H9 (cell line): ENCODE measurements at regions not wholly inside any gene's neighbourhood (a gene's known extent, or its start where the extent isn't known, plus 50 kb on each side); places are given as distances from the start of the nearest gene placed in this dataset.

Experiments
- DNase-seq: peaks from one replicate; pipeline ENCODE4 v3.0.0-alpha.2; 2017
- H2AFZ ChIP-seq: one replicate; pipeline ENCODE4 v1.6.1; 2013; ENCODE audit warnings: mild to moderate bottlenecking, low read length, control low read depth, moderate library complexity
- H2AK5ac ChIP-seq: 2 replicates; pipeline ENCODE4 v1.6.1; 2013; ENCODE audit warnings: low read length, control low read depth, mixed read lengths; ENCODE audit not compliant: insufficient read length
- H2BK120ac ChIP-seq: one replicate; pipeline ENCODE4 v1.6.1; 2013; ENCODE audit warnings: low read depth, mild to moderate bottlenecking, low read length, control low read depth, inconsistent platforms; ENCODE audit not compliant: poor library complexity, severe bottlenecking
- H2BK12ac ChIP-seq: 2 replicates; pipeline ENCODE4 v1.6.1; 2013; ENCODE audit warnings: low read length, control low read depth, mixed read lengths, low read depth; ENCODE audit not compliant: insufficient read length
- H2BK15ac ChIP-seq: 2 replicates; pipeline ENCODE4 v1.6.1; 2013; ENCODE audit warnings: low read depth, low read length, control low read depth
- H2BK20ac ChIP-seq: one replicate; pipeline ENCODE4 v1.6.1; 2013; ENCODE audit warnings: low read depth, mild to moderate bottlenecking, low read length, control low read depth, inconsistent platforms; ENCODE audit not compliant: poor library complexity, severe bottlenecking
- H2BK5ac ChIP-seq: 2 replicates; pipeline ENCODE4 v1.6.1; 2013; ENCODE audit warnings: low read length, control low read depth, mixed read lengths; ENCODE audit not compliant: insufficient read length
- H3K14ac ChIP-seq: 2 replicates; pipeline ENCODE4 v1.6.1; 2013; ENCODE audit warnings: low read length, control low read depth; ENCODE audit not compliant: insufficient read depth
- H3K18ac ChIP-seq: 2 replicates; pipeline ENCODE4 v1.6.1; 2013; ENCODE audit warnings: low read depth, mild to moderate bottlenecking, mixed read lengths, low read length, control low read depth; ENCODE audit not compliant: insufficient read length
- H3K23ac ChIP-seq: 2 replicates; pipeline ENCODE4 v1.6.1; 2013; ENCODE audit warnings: low read length, control low read depth, mixed read lengths, low read depth; ENCODE audit not compliant: insufficient read length
- H3K23me2 ChIP-seq: 2 replicates; pipeline ENCODE4 v1.6.1; 2013; ENCODE audit warnings: low read depth, mild to moderate bottlenecking, mixed read lengths, low read length, control low read depth; ENCODE audit not compliant: insufficient read length, poor library complexity, severe bottlenecking
- H3K27ac ChIP-seq: 2 replicates; pipeline ENCODE4 v1.5.1; 2013; ENCODE audit warnings: low read length, control low read depth, mixed read lengths, low read depth; ENCODE audit not compliant: insufficient read length
- H3K27me3 ChIP-seq: 2 replicates; pipeline ENCODE4 v1.6.1; 2013; ENCODE audit warnings: low read length, control low read depth, inconsistent platforms; ENCODE audit not compliant: insufficient read depth
- H3K4ac ChIP-seq: 2 replicates; pipeline ENCODE4 v1.6.1; 2013; ENCODE audit warnings: low read depth, mild to moderate bottlenecking, control low read depth, inconsistent platforms, low read length, moderate library complexity
- H3K4me1 ChIP-seq: 2 replicates; pipeline ENCODE4 v1.6.1; 2013; ENCODE audit warnings: low read length, control low read depth, inconsistent platforms; ENCODE audit not compliant: insufficient read depth
- H3K4me2 ChIP-seq: 2 replicates; pipeline ENCODE4 v1.6.1; 2013; ENCODE audit warnings: low read length, control low read depth, mixed read lengths; ENCODE audit not compliant: insufficient read length, insufficient read depth
- H3K56ac ChIP-seq: 2 replicates; pipeline ENCODE4 v1.6.1; 2013; ENCODE audit warnings: low read depth, mild to moderate bottlenecking, mixed read lengths, low read length, control low read depth; ENCODE audit not compliant: insufficient read length
- H3K79me1 ChIP-seq: 2 replicates; pipeline ENCODE4 v1.6.1; 2013; ENCODE audit warnings: low read depth, mild to moderate bottlenecking, moderate library complexity, low read length, control low read depth, inconsistent platforms; ENCODE audit not compliant: insufficient read depth, poor library complexity, severe bottlenecking
- H3K79me2 ChIP-seq: 2 replicates; pipeline ENCODE4 v1.6.1; 2013; ENCODE audit warnings: low read length, control low read depth, inconsistent platforms; ENCODE audit not compliant: insufficient read depth
- H3K9ac ChIP-seq: 2 replicates; pipeline ENCODE4 v1.6.1; 2013; ENCODE audit warnings: low read length, control low read depth, mixed read lengths; ENCODE audit not compliant: insufficient read length; ENCODE audit errors: extremely low read depth
- H3K9me3 ChIP-seq: one replicate; pipeline ENCODE4 v1.6.1; 2013; ENCODE audit warnings: low read depth, low read length, inconsistent platforms; ENCODE audit not compliant: control insufficient read depth
- H3T11ph ChIP-seq: one replicate; pipeline ENCODE4 v1.6.1; 2013; ENCODE audit warnings: mild to moderate bottlenecking, low read length, control low read depth, inconsistent platforms
- H4K20me1 ChIP-seq: one replicate; pipeline ENCODE4 v1.6.1; 2013; ENCODE audit not compliant: control insufficient read depth, insufficient read length, insufficient read depth
- H4K5ac ChIP-seq: 2 replicates; pipeline ENCODE4 v1.6.1; 2013; ENCODE audit warnings: low read depth, mild to moderate bottlenecking, mixed read lengths, low read length, control low read depth; ENCODE audit not compliant: insufficient read length
- H4K8ac ChIP-seq: replicated peaks from 2 replicates; pipeline ENCODE4 v1.6.1; 2013; ENCODE audit warnings: low read length, control low read depth, mixed read lengths, low read depth; ENCODE audit not compliant: insufficient read length
- H4K91ac ChIP-seq: 2 replicates; pipeline ENCODE4 v1.6.1; 2013; ENCODE audit warnings: low read depth, mild to moderate bottlenecking, moderate library complexity, mixed read lengths, low read length, control low read depth; ENCODE audit not compliant: insufficient read length
- H3K27ac Mint-ChIP-seq, 3 experiments: 2 replicates in 2 of 3; 3 replicates in 1 of 3; pipeline ENCODE4 v1.8.0; 2020 to 2021; ENCODE audit warnings: mixed read lengths in 3 of 3, mild to moderate bottlenecking in 1 of 3, moderate library complexity in 1 of 3
- H3K27me3 Mint-ChIP-seq: 2 replicates; pipeline ENCODE4 v1.8.0; 2021; ENCODE audit warnings: low read depth, mild to moderate bottlenecking, moderate library complexity, mixed read lengths
- H3K36me3 Mint-ChIP-seq, 3 experiments: 2 replicates in 2 of 3; 3 replicates in 1 of 3; pipeline ENCODE4 v1.8.0; 2020 to 2021; ENCODE audit warnings: low read depth in 3 of 3, mixed read lengths in 3 of 3; ENCODE audit not compliant: insufficient read depth in 1 of 3
- H3K4me1 Mint-ChIP-seq, 2 experiments: 2 replicates each; pipeline ENCODE4 v1.8.0; 2020; ENCODE audit warnings: mixed read lengths in 2 of 2
- H3K4me3 Mint-ChIP-seq, 2 experiments: 2 replicates in 1 of 2; 3 replicates in 1 of 2; pipeline ENCODE4 v1.8.0; 2020 to 2021; ENCODE audit warnings: mild to moderate bottlenecking in 2 of 2, mixed read lengths in 2 of 2, moderate library complexity in 1 of 2
- H3K9me3 Mint-ChIP-seq, 2 experiments: 2 replicates in 1 of 2; 3 replicates in 1 of 2; pipeline ENCODE4 v1.8.0; 2020; ENCODE audit warnings: mild to moderate bottlenecking in 2 of 2, mixed read lengths in 2 of 2, moderate library complexity in 1 of 2
- WGBS: extraction: QIAGEN DNeasy Blood & Tissue Kit; methylation state at CpG from one replicate; pipeline ENCODE4 v1.1.7; 2013; ENCODE audit warnings: missing lambda C conversion rate, low lambda C conversion rate, mixed read lengths; ENCODE audit not compliant: insufficient read length; ENCODE audit errors: extremely low coverage; 5-methylcytosine and 5-hydroxymethylcytosine counted together
- TF ChIP-seq, protein P1 (sequence below): fragments of 200-600 bp; sonication (generic); conservative IDR thresholded peaks from 3 replicates; pipeline ENCODE4 v1.8.0; 2021; ENCODE audit warnings: antibody characterized with exemption, mild to moderate bottlenecking

DNA sequence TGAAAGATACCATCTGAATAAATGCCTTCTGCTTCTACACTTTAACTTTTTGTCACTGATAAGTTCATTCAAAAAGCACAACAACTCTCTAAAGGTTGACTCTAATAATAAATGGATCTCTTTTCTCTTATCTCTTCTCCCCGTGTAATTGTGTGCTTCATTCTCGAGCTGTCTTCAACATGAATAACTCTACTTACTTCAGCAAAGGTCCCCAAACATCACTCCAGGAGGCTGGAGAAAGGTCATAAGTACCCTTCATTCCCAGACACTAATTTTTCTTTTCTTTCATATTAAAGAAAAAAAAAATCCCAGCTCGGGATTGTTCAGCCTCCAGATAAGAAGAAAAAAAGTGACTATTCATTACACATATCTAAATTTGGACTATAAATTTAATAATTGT is 222.2 kb downstream of the FOXO1 start:
- peaks cover 15 to 16% of the 10 kb centered on the region in 2 experiments; a peak in 3 of 4 replicates for H3K4me1 Mint-ChIP-seq
- H4K91ac ChIP-seq = no peak overlapping the region
- H3K4me1 ChIP-seq = no peaks in the 10 kb centered on the region
- H3K23me2 ChIP-seq = no peaks in the 10 kb centered on the region
- no peak overlapping the region for H3K23ac ChIP-seq
- no peak overlapping the region for H3K27ac Mint-ChIP-seq
- peaks cover 6 to 10% of the 10 kb centered on the region in 2 experiments; a peak in 3 of 5 replicates for H3K9me3 Mint-ChIP-seq
- no peak overlapping the region for H3K4me2 ChIP-seq
- H3K56ac ChIP-seq = no peak overlapping the region
- H2AFZ ChIP-seq = no peak overlapping the region
- H3K9me3 ChIP-seq = no peaks in the 10 kb centered on the region
- no peaks in the 10 kb centered on the region for H3K79me1 ChIP-seq
- H4K5ac ChIP-seq = no peak overlapping the region
- peaks cover 1% of the 10 kb centered on the region for H3K27me3 Mint-ChIP-seq
- no peaks in the 10 kb centered on the region for H3K27me3 ChIP-seq
- no peak overlapping the region for H2AK5ac ChIP-seq
- H2BK15ac ChIP-seq = no peak overlapping the region
- peaks cover 2 to 10% (median 2%) of the 10 kb centered on the region in 3 experiments; a peak in 6 of 7 replicates for H3K36me3 Mint-ChIP-seq
- no peak overlapping the region for H2BK20ac ChIP-seq
- TF ChIP-seq, protein P1, sequence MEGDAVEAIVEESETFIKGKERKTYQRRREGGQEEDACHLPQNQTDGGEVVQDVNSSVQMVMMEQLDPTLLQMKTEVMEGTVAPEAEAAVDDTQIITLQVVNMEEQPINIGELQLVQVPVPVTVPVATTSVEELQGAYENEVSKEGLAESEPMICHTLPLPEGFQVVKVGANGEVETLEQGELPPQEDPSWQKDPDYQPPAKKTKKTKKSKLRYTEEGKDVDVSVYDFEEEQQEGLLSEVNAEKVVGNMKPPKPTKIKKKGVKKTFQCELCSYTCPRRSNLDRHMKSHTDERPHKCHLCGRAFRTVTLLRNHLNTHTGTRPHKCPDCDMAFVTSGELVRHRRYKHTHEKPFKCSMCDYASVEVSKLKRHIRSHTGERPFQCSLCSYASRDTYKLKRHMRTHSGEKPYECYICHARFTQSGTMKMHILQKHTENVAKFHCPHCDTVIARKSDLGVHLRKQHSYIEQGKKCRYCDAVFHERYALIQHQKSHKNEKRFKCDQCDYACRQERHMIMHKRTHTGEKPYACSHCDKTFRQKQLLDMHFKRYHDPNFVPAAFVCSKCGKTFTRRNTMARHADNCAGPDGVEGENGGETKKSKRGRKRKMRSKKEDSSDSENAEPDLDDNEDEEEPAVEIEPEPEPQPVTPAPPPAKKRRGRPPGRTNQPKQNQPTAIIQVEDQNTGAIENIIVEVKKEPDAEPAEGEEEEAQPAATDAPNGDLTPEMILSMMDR = no peak
- no peak overlapping the region for H2BK12ac ChIP-seq
- H3K14ac ChIP-seq = no peak overlapping the region
- H3K4ac ChIP-seq = no peak overlapping the region
- no peak overlapping the region for H3K4me3 Mint-ChIP-seq
- H3K27ac ChIP-seq = no peak overlapping the region
- WGBS = no CpG with 5 or more reads among the region's 3 CpGs
- no peak overlapping the region for H3K18ac ChIP-seq
- no peak overlapping the region for H4K8ac ChIP-seq
- no peaks in the 10 kb centered on the region for H4K20me1 ChIP-seq
- no peak overlapping the region for H2BK5ac ChIP-seq
- H3K9ac ChIP-seq = no peak overlapping the region
- no peaks in the 10 kb centered on the region for H3K79me2 ChIP-seq
- H3T11ph ChIP-seq = no peak overlapping the region
- no peak for DNase-seq
- H2BK120ac ChIP-seq = no peak overlapping the region
